NT2/D1 (cell line): ENCODE measurements at regions not wholly inside any gene's neighbourhood (a gene's known extent, or its start where the extent isn't known, plus 50 kb on each side); places are given as distances from the start of the nearest gene placed in this dataset.

Experiments used
- DNase-seq: peaks from one replicate; pipeline ENCODE4 v3.0.0-alpha.2; 2011; ENCODE audit warnings: low read depth, low spot score
- H3K27me3 ChIP-seq: 2 replicates; pipeline ENCODE4 v1.6.0; 2011; ENCODE audit warnings: mild to moderate bottlenecking; ENCODE audit not compliant: insufficient read length, insufficient read depth
- H3K36me3 ChIP-seq: 2 replicates; pipeline ENCODE4 v1.6.1; 2011; ENCODE audit warnings: mild to moderate bottlenecking, low read length, mixed read lengths; ENCODE audit not compliant: insufficient read depth, insufficient read length
- H3K4me1 ChIP-seq: 2 replicates; pipeline ENCODE4 v1.5.1; 2011; ENCODE audit not compliant: insufficient read depth, insufficient read length
- H3K4me3 ChIP-seq: 2 replicates; pipeline ENCODE4 v1.5.1; 2011; ENCODE audit warnings: low read depth; ENCODE audit not compliant: insufficient read length
- H3K9ac ChIP-seq: 2 replicates; pipeline ENCODE4 v1.6.0; 2011; ENCODE audit warnings: low read depth; ENCODE audit not compliant: insufficient read length
- H3K9me3 ChIP-seq: 2 replicates; pipeline ENCODE4 v1.5.1; 2011; ENCODE audit warnings: mild to moderate bottlenecking, low read length; ENCODE audit not compliant: insufficient read depth
- SUZ12 ChIP-seq: IDR thresholded peaks from 2 replicates; pipeline ENCODE4 v1.6.1; 2011; ENCODE audit not compliant: insufficient read length, insufficient read depth; ENCODE audit errors: extremely low read depth
- YY1 ChIP-seq: IDR thresholded peaks from 2 replicates; pipeline ENCODE4 v1.6.1; 2011; ENCODE audit not compliant: insufficient read length, insufficient read depth
- ZNF274 ChIP-seq: IDR thresholded peaks from 2 replicates; pipeline ENCODE4 v1.6.1; 2011; ENCODE audit warnings: mild to moderate bottlenecking, low read depth, low read length

- H3K27me3 ChIP-seq: no peaks in the 10 kb centered on the region
- peaks cover 5% of the 10 kb centered on the region for H3K4me1 ChIP-seq
- TF ChIP-seq YY1 (no peak), SUZ12 (no peak), ZNF274 (no peak)
- no peaks in the 10 kb centered on the region for H3K36me3 ChIP-seq
- no peaks in the 10 kb centered on the region for H3K9me3 ChIP-seq
- no peak for DNase-seq
- H3K9ac ChIP-seq: no peak overlapping the region
- H3K4me3 ChIP-seq: no peak overlapping the region
Observed at GRCh38 chr4:152068866-152069265, 308.1 kb upstream of the GATB start.

GRCh38 chr4:152065545-152065944 is 304.7 kb upstream of the GATB start:
- no peaks in the 10 kb centered on the region for H3K27me3 ChIP-seq
- H3K4me3 ChIP-seq: no peak overlapping the region
- H3K9me3 ChIP-seq: no peaks in the 10 kb centered on the region
- TF ChIP-seq YY1: no peak
- no peak for TF ChIP-seq SUZ12
- TF ChIP-seq ZNF274: no peak
- DNase-seq: no peak
- H3K36me3 ChIP-seq: no peaks in the 10 kb centered on the region
- H3K4me1 ChIP-seq: no peaks in the 10 kb centered on the region
- H3K9ac ChIP-seq: no peak overlapping the region

DNA sequence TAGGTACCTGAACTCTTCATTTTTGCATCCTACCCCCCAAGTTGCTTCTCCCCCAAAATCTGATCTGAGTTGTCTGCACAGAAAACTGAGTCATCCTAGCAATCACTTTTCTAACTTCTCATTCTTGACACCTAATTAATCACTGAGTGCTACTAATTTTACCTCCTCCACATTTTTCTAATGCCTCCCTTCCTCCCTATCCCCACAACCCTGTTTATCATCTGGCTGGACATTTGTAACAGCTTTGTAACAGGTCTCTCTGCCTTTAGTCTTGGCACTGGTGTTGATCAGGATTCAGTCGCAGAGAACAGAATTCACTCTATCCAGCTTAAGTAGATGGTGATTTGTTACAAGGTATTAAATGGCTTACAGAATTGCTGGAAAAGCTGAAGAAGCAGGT is 303.9 kb upstream of the GATB start:
- H3K4me1 ChIP-seq: no peaks in the 10 kb centered on the region
- no peaks in the 10 kb centered on the region for H3K9me3 ChIP-seq
- TF ChIP-seq ZNF274: no peak
- TF ChIP-seq SUZ12: no peak
- no peak for TF ChIP-seq YY1
- no peak for DNase-seq
- H3K27me3 ChIP-seq: no peaks in the 10 kb centered on the region
- no peak overlapping the region for H3K9ac ChIP-seq
- no peak overlapping the region for H3K4me3 ChIP-seq
- H3K36me3 ChIP-seq: no peaks in the 10 kb centered on the region

- Histone ChIP-seq H3K4me3 (no peak overlapping the region), H3K9ac (no peak overlapping the region), H3K27me3 (no peaks in the 10 kb centered on the region), H3K36me3 (no peaks in the 10 kb centered on the region), H3K9me3 (no peaks in the 10 kb centered on the region), H3K4me1 (no peaks in the 10 kb centered on the region)
- TF ChIP-seq YY1: no peak
- TF ChIP-seq ZNF274: no peak
- no peak for TF ChIP-seq SUZ12
- DNase-seq: no peak
Observed at GRCh38 chr4:152064282-152064681, 303.5 kb upstream of the GATB start.

DNA sequence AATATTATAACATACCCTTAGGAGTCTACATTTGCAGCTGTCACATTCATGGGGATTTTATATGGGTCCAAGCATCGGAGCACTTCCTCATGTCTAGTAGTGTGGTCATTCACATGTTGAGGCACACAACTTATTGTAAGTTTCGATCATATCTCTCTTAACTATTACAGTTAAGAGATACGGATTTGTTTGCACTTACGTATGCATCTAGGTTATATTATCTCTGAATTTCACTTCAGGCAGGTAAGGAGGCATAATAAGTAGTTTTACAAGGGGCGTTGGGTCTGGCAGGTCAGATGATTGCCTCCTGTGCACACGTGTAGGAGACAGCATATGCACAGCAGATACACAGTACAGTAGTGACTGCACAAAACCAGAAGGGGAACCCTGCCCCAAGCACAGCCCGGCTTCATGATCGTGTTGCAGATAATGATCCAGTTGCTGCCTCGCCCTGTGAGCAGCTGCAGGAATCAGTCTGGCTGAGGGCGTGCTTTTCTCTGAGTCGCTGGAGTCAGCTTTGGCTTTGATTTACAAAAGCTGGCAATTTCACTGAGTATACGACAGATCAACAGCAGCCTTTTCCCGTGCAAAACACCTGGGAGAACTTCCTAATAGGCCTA is 302.9 kb upstream of the GATB start:
- Histone ChIP-seq H3K4me3 (no peak overlapping the region), H3K9me3 (no peaks in the 10 kb centered on the region), H3K27me3 (no peaks in the 10 kb centered on the region), H3K9ac (no peak overlapping the region), H3K4me1 (no peaks in the 10 kb centered on the region), H3K36me3 (no peaks in the 10 kb centered on the region)
- DNase-seq: no peak
- TF ChIP-seq ZNF274 (no peak), YY1 (no peak), SUZ12 (no peak)

DNA sequence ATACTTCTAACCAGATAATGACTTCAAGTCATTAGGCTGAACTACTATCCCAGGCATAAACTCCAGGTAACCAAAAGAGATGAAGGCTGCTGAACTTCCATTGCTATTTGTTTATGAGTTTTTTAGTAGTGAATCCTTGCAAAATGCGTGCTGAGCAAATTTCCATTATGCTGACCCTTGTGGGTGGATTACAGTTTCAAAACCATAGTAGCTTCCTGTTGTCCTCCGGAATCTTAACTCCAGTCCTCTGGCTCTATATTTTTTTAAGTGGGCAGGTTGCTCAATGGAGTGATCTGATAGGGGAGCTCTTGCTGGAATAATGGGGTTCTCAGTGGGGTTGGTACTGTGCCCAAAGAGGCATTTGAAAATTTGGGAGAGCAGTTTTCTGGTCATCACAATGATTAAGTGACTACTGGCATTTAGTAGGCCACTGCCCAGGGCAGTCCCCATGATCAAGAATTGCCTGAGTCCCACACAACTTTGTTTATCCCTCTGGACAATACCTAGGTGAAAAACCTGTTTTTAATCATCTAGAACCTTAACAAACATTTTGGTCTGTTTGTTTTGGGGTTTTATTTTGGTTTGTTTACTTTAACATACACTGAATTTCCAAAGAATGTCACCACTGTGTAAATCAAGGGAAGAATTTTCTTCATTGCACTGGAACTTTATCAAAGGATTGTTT is 302.3 kb upstream of the GATB start:
- Histone ChIP-seq H3K9me3 (no peaks in the 10 kb centered on the region), H3K27me3 (no peaks in the 10 kb centered on the region), H3K9ac (no peak overlapping the region), H3K4me3 (no peak overlapping the region), H3K4me1 (no peaks in the 10 kb centered on the region), H3K36me3 (no peaks in the 10 kb centered on the region)
- TF ChIP-seq YY1: no peak
- no peak for TF ChIP-seq SUZ12
- TF ChIP-seq ZNF274: no peak
- DNase-seq: no peak

- no peaks in the 10 kb centered on the region for H3K36me3 ChIP-seq
- H3K9ac ChIP-seq: no peak overlapping the region
- TF ChIP-seq YY1 (no peak), SUZ12 (no peak), ZNF274 (no peak)
- H3K4me3 ChIP-seq: no peak overlapping the region
- no peak for DNase-seq
- no peaks in the 10 kb centered on the region for H3K9me3 ChIP-seq
- H3K27me3 ChIP-seq: no peaks in the 10 kb centered on the region
- H3K4me1 ChIP-seq: no peaks in the 10 kb centered on the region
Observed at GRCh38 chr4:152054731-152055130, 293.9 kb upstream of the GATB start.
